ENCODE measurements at regions not wholly inside any gene's neighbourhood (a gene's known extent, or its start where the extent isn't known, plus 50 kb on each side); places are given as distances from the start of the nearest gene placed in this dataset.

DNA sequence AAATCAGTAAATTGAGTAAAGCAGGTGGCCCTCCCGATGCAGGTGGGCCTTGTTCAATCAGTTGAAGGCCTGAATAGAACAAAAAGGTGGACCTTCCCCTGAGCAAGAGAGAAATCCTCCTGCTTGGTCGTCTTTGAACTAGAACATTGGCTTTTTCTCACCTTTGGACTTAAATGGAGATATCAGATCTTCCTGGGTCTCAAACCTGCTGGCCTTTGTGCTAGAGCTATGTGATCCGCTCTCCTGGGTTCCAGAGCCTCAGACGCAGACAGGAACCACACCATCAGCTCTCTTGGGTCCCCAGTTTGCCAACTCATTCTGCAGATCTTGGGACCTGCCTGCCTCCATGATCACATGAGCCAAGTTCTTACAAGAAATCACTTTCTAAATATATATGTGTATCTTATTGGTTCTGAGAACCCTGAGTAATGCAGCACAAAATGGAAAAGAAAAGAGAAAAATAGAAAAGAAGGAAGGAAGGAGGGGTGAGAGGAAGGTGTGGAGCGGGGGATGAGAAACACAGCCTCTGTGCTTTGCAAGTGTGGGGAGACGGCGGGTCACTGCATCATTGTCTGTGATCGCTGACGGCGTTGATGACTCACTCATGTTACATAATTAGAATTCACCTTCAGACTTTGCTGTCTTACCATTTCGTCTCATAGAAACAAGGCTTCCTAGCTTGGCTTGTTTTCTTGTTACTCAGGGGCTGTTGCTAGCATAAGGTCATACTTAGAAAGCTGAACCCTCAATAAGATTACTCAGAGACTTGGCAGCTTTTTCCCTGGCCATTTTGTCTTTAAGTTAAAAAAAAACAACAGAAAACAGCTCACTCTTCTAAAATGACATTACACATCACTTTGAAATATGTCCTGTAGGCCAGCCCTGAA is 85.7 kb upstream of the NEDD9 start:
- H3F3A ChIP-seq (replicated peaks; ENCODE audit: insufficient read depth) = peaks cover 26% of the 10 kb centered on the region
- POLR2A ChIA-PET = no interaction called here
- H4K20me1 ChIP-seq (ENCODE audit: insufficient read depth) = no peaks in the 10 kb centered on the region
- H3K4me2 ChIP-seq = peak overlapping the region; percentile 64; the same call in 1 of the 2 replicates
- H3K27ac ChIP-seq (ENCODE audit: low read depth in 2 of 2, low read length in 1 of 2) = peak overlapping the region; percentile 65 to 99
- H3K9me2 ChIP-seq = no peaks in the 10 kb centered on the region
- no peaks in the 10 kb centered on the region for H3K9me3 ChIP-seq
- DNase-seq = no peak
- CTCF ChIA-PET = interaction anchor here (0.9 to 1.2 kb wide), 2 partner anchors 8 to 14 kb away, joined by 3 to 4 read pairs; no protein-coding TSS in a partner anchor
- peaks cover 0 to 19% of the 10 kb centered on the region in 2 experiments; a peak in 3 of 4 replicates for H3K4me1 ChIP-seq (ENCODE audit: control insufficient read depth in 1 of 2, insufficient read depth in 2 of 2, low read depth in 1 of 2, low read length in 1 of 2)
- no peak overlapping the region for H3K4me3 ChIP-seq (ENCODE audit: low read depth in 2 of 2, low read length in 1 of 2)
- H3K27me3 ChIP-seq (ENCODE audit: insufficient read depth) = no peaks in the 10 kb centered on the region
- peak overlapping the region; percentile 74 for H3K9ac ChIP-seq
- no peaks in the 10 kb centered on the region for H3K36me3 ChIP-seq (replicated peaks in 1 of 2; ENCODE audit: control insufficient read depth in 1 of 2, insufficient read depth in 2 of 2, low read length in 1 of 2)
- 38% methylated on average over 11 of the region's 11 CpGs for WGBS (ENCODE audit: low lambda C conversion rate)
- no peaks in the 10 kb centered on the region for H3K79me2 ChIP-seq (ENCODE audit: insufficient read depth)
- H2AFZ ChIP-seq (ENCODE audit: low read depth) = peak overlapping the region; percentile 37; the same call in 1 of the 2 replicates
- TF ChIP-seq GATA2 (CRISPR knock-in tag; IDR thresholded peaks at IDR 0.05) = no peak
- TF ChIP-seq JUND (IDR thresholded peaks at IDR 0.05) = peak; percentile 96
- TF ChIP-seq GABPA (IDR thresholded peaks at IDR 0.05; ENCODE audit: low read depth) = no peak; the same call in 1 of the 2 replicates
- TF ChIP-seq FOSL2 (IDR thresholded peaks at IDR 0.05; ENCODE audit: borderline replicate concordance, low read depth) = peak; percentile 96
- no peak for TF ChIP-seq SMC3 (IDR thresholded peaks at IDR 0.05; ENCODE audit: low read depth, low read length)
- peak; percentile 91 for TF ChIP-seq NFIC (IDR thresholded peaks at IDR 0.05; ENCODE audit: borderline replicate concordance)
- peak; percentile 63; the same call in 1 of the 2 replicates for TF ChIP-seq POLR2AphosphoS5 (IDR thresholded peaks at IDR 0.05; ENCODE audit: low read depth, low read length)
- TF ChIP-seq RXRA (IDR thresholded peaks at IDR 0.05; ENCODE audit: borderline replicate concordance, low read depth) = peak; percentile 87
- no peak for TF ChIP-seq MXI1 (IDR thresholded peaks at IDR 0.05; ENCODE audit: low read depth, low read length)
- TF ChIP-seq NRF1 (IDR thresholded peaks at IDR 0.05; ENCODE audit: low read depth, low read length) = no peak
- no peak for TF ChIP-seq RCOR1 (IDR thresholded peaks at IDR 0.05; ENCODE audit: low read length)
- TF ChIP-seq, protein P1, sequence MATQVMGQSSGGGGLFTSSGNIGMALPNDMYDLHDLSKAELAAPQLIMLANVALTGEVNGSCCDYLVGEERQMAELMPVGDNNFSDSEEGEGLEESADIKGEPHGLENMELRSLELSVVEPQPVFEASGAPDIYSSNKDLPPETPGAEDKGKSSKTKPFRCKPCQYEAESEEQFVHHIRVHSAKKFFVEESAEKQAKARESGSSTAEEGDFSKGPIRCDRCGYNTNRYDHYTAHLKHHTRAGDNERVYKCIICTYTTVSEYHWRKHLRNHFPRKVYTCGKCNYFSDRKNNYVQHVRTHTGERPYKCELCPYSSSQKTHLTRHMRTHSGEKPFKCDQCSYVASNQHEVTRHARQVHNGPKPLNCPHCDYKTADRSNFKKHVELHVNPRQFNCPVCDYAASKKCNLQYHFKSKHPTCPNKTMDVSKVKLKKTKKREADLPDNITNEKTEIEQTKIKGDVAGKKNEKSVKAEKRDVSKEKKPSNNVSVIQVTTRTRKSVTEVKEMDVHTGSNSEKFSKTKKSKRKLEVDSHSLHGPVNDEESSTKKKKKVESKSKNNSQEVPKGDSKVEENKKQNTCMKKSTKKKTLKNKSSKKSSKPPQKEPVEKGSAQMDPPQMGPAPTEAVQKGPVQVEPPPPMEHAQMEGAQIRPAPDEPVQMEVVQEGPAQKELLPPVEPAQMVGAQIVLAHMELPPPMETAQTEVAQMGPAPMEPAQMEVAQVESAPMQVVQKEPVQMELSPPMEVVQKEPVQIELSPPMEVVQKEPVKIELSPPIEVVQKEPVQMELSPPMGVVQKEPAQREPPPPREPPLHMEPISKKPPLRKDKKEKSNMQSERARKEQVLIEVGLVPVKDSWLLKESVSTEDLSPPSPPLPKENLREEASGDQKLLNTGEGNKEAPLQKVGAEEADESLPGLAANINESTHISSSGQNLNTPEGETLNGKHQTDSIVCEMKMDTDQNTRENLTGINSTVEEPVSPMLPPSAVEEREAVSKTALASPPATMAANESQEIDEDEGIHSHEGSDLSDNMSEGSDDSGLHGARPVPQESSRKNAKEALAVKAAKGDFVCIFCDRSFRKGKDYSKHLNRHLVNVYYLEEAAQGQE (IDR thresholded peaks at IDR 0.05; ENCODE audit: low read depth, low read length) = 0 out of 2 replicates have a peak, but pooled peaks have one; percentile 7
- peak; percentile 93 for TF ChIP-seq FOXM1 (IDR thresholded peaks at IDR 0.05; ENCODE audit: low read depth)
- peak; percentile 77 for TF ChIP-seq TEAD4 (IDR thresholded peaks at IDR 0.05; ENCODE audit: borderline replicate concordance, insufficient read depth)
- TF ChIP-seq, protein P2, sequence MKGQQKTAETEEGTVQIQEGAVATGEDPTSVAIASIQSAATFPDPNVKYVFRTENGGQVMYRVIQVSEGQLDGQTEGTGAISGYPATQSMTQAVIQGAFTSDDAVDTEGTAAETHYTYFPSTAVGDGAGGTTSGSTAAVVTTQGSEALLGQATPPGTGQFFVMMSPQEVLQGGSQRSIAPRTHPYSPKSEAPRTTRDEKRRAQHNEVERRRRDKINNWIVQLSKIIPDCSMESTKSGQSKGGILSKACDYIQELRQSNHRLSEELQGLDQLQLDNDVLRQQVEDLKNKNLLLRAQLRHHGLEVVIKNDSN (IDR thresholded peaks at IDR 0.05; ENCODE audit: borderline replicate concordance, low read depth) = no peak
- TF ChIP-seq IRF3 (IDR thresholded peaks at IDR 0.05; ENCODE audit: low read depth, low read length) = no peak
- peak; percentile 46; the same call in 1 of the 2 replicates for TF ChIP-seq SIN3A (IDR thresholded peaks at IDR 0.05; ENCODE audit: borderline replicate concordance, low read depth, low read length)
- TF ChIP-seq EZH2phosphoT487 (IDR thresholded peaks at IDR 0.05; ENCODE audit: borderline replicate concordance, low read depth) = no peak
- TF ChIP-seq MAX (IDR thresholded peaks at IDR 0.05; ENCODE audit: low read depth) = peak; percentile 43
- peak in 1 of 2 experiments; percentile 91; a peak in 2 of 4 replicates for TF ChIP-seq EP300 (IDR thresholded peaks at IDR 0.05; ENCODE audit: borderline replicate concordance in 1 of 2, low read depth in 1 of 2, low read length in 1 of 2)
- no peak for TF ChIP-seq CTCF (IDR thresholded peaks at IDR 0.05)
- TF ChIP-seq, protein P3, sequence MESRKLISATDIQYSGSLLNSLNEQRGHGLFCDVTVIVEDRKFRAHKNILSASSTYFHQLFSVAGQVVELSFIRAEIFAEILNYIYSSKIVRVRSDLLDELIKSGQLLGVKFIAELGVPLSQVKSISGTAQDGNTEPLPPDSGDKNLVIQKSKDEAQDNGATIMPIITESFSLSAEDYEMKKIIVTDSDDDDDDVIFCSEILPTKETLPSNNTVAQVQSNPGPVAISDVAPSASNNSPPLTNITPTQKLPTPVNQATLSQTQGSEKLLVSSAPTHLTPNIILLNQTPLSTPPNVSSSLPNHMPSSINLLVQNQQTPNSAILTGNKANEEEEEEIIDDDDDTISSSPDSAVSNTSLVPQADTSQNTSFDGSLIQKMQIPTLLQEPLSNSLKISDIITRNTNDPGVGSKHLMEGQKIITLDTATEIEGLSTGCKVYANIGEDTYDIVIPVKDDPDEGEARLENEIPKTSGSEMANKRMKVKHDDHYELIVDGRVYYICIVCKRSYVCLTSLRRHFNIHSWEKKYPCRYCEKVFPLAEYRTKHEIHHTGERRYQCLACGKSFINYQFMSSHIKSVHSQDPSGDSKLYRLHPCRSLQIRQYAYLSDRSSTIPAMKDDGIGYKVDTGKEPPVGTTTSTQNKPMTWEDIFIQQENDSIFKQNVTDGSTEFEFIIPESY (IDR thresholded peaks at IDR 0.05; ENCODE audit: borderline replicate concordance, low read depth) = peak; percentile 62; the same call in 1 of the 2 replicates
